Neural progenitor cell (in vitro differentiated cells): ENCODE measurements at regions not wholly inside any gene's neighbourhood (a gene's known extent, or its start where the extent isn't known, plus 50 kb on each side); places are given as distances from the start of the nearest gene placed in this dataset.

ENCODE experiments used
- CTCF ChIP-seq: fragments of 200-600 bp; sonication (generic); IDR thresholded peaks from 2 replicates; pipeline ENCODE4 v1.5.1; 2017; ENCODE audit warnings: antibody characterized with exemption, mild to moderate bottlenecking
- EZH2 ChIP-seq: fragments of 200-600 bp; sonication (generic); IDR thresholded peaks from 2 replicates; pipeline ENCODE4 v1.6.1; 2017; ENCODE audit warnings: antibody characterized with exemption, mild to moderate bottlenecking, moderate library complexity

- TF ChIP-seq CTCF (no peak), EZH2 (no peak)
Measured at GRCh38 chr1:14156543-14156942, 441.9 kb upstream of the KAZN start.
